ENCODE measurements at regions not wholly inside any gene's neighbourhood (a gene's known extent, or its start where the extent isn't known, plus 50 kb on each side); places are given as distances from the start of the nearest gene placed in this dataset.

GRCh38 chr2:14199040-14199439 lies 433.5 kb upstream of the LRATD1 start:
- TF ChIP-seq POLR2A (IDR thresholded peaks at IDR 0.05; ENCODE audit: low read depth, low read length), result no peak
- no peak for TF ChIP-seq POU2F2 (IDR thresholded peaks at IDR 0.05; ENCODE audit: low read depth, low read length)
- TF ChIP-seq POLR2AphosphoS5 (IDR thresholded peaks at IDR 0.05; ENCODE audit: low read depth, low read length), result no peak
- TF ChIP-seq TAF1 (IDR thresholded peaks at IDR 0.05; ENCODE audit: low read depth, low read length), result no peak
